EH (cell line): ENCODE measurements at regions not wholly inside any gene's neighbourhood (a gene's known extent, or its start where the extent isn't known, plus 50 kb on each side); places are given as distances from the start of the nearest gene placed in this dataset.
A peak's percentile ranks its signal among the peaks of the same experiment; 100 is the strongest.
"Not testable (repeated sequence)": the region's sequence is repeated elsewhere in the genome, so short reads cannot be mapped to it uniquely, and the experiment has no call there.

Experiments used
- DNase-seq: peaks from one replicate; pipeline ENCODE4 v3.0.0-alpha.2; 2015; ENCODE audit warnings: low read depth

- DNase-seq: no peak
Measured at GRCh38 chr14:106058342-106058741, 532.0 kb downstream of the TMEM121 start.

DNA sequence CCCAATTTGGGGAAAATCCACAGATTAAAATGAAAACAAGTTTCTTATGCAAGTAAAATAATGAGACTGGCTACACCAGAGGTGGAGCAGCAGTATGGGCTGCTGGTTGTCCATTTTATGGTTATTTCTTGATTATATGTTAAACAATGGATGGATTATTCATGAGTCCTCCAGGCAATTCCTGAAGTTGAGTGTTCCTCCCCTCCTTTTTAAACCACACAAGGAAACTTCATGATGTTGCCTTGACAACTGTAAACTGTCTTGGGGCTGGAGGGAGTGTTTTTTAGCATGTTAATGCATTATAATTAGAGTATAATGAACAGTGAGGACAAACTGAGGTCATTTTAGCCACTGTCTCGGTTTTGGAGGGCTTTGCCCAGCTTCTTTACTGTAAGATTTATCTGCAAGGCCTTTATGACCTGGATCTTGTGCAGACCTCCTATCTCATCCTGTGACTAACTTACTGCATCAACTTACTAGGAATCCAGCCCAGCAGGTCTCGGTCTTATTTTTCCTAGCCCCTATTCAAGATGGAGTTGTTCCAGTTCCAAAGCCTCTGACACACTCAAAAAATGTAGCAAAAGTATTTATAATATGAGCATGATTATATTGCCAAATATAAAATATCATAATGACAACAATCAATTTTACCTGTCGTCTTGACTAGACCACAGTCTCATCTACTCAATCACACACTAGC lies 534.0 kb downstream of the TMEM121 start:
- DNase-seq: no peak

DNA sequence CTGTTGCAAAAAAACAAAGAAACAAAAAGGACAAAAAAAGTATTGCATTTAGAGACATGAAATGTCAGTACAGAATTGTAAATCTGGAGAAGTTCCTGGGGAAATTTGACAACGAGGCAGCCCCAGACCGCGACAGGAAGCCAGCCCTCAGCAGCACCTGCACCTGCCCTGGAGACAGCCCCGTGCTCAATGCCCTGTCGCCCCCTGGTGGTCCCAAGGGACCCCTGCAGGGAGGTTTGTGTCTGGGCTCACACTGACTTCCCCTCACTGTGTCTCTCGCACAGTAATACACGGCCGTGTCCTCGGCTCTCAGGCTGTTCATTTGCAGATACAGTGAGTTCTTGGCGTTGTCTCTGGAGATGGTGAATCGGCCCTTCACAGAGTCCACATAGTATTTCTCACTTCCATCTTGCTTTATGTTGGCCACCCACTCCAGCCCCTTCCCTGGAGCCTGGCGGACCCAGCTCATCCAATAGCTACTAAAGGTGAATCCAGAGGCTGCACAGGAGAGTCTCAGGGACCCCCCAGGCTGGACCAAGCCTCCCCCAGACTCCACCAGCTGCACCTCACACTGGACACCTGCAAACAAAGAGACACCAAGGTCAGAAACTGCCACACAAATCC lies 535.6 kb downstream of the TMEM121 start:
- not testable (repeated sequence) for DNase-seq

DNA sequence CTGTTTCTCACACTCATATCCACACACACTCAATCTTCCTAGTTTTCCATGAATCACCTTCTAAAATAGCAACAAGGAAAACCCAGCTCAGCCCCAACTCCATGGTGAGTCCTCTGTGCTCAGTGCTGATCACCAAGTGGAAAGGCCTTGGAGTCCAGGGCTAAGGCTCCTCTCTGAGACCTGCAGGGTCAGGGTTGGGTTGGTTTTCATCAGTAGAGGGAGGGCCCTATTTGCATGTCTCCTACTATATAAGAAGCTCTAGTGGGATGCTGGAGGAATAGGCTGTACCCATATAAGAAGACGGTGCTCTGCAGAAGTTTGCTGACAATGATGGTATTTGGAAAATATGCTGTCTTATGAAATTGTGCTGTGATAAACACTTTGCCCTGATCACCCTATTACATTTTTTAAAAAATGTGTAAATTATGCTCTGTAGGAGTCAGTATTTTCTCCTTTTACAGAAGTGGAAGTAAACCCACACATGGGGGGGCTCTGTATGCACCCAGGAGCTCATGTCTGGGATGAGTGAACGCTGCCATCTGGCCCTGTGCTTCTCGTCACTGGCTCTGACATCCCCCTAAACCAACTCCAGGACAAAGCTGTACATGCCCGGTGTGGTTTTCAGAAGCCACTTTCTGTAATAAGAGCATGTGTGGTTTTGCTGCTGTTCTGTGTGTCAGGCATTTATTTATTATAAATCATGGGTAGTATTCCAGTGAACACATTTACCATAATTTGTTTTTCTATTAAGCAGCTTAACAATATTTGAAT lies 536.3 kb downstream of the TMEM121 start:
- no peak for DNase-seq

GRCh38 chr14:106067935-106068334 lies 541.6 kb downstream of the TMEM121 start:
- no peak for DNase-seq

DNA sequence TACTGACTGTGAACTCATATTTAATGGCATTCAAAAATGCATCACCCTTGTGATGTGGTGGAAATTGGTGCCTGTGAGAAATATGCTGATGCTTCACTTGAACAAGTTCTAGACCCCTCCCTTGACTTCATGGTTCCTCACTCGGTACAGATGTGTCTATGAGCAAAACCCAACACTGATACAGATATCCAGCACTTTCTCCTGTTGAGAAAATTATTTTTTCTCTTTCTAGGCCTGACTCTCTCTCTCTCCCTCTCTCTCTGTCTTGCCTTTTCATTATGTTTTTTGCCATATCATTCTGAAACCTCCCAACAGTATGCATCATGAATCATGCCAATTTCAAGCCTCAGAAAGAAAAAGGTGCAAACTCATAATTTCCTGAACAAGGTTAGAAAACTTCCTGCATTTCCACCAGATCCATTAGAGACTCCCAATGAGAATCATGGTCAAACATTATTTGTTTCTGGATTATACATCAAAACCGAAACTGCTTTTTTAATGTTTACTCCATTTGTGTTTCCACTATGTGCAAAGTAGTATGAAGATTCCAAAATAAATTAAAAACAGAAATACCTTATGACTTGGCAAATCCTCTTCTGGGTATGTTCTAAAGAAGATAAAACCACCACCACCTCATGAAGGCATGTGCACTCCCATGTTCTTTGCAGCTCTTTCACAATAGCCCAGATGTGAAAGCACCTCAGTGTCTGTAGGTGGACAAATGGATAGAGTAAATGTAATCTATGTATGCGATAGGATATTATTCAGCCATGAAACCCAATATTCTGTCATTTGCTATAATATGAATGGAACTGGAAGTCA lies 543.6 kb downstream of the TMEM121 start:
- DNase-seq: no peak

- no peak for DNase-seq
Measured at GRCh38 chr14:106080922-106081321, 554.5 kb downstream of the TMEM121 start.

DNA sequence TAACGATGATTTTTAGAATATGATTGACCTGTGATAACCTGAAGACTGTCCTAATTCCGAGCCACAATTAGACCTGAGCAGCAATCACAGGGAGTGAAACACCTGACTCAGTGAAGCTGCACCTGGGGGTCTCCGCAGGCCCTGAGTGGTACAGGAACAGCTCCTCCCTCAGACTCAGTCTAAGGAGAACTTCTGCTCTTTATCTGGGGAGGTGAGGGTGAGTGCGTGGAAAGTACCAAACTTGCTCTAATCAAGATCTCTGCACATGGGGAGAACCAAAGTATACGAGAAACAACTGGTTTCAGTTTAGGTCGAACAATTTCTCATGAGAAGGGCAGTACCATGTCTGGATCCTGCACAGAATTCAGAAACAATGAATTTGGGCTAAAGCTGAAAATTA lies 555.3 kb downstream of the TMEM121 start:
- not testable (repeated sequence) for DNase-seq

GRCh38 chr14:106083082-106083481 lies 556.7 kb downstream of the TMEM121 start:
- no peak for DNase-seq

DNA sequence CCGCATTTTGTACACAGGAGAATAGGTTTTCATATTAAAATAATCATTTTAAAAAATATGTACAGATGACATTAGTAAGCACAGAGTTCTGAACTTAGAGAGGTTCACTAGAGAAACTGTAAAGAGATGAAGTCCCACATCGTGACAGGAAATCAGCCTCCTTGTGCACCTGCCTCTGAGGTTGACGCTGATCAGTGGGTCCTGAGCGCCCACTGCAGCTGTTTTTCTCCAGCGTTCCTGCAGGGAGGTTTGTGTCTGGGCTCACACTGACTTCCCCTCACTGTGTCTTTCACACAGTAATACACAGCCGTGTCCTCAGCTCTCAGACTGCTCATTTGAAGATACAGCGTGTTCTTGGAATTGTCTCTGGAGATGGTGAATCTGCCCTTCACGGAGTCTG lies 561.5 kb downstream of the TMEM121 start:
- DNase-seq: no peak

DNA sequence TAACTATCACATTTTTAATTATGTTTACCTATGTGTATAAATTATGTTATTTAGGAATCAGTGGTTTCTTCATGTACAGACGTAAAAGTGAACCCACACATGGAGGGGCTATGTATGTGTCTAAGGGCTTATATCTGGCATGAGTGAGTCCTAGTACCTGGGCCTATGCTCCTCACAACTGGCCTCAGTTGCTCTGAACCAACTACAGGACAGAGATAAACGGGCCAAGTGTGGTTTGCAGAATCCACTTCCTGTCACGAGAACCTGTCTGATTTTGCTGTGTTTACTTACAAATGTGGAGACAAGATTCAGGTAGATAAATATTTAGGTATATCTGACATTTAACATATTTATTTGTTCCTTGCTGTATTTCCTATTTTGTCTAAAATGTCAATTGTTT lies 562.5 kb downstream of the TMEM121 start:
- DNase-seq: not testable (repeated sequence)

GRCh38 chr14:106094654-106095189 lies 568.3 kb downstream of the TMEM121 start:
- peak; percentile 1 for DNase-seq

- no peak for DNase-seq
Measured at GRCh38 chr14:106107703-106108102, 581.3 kb downstream of the TMEM121 start.

GRCh38 chr14:106109337-106109736 lies 583.0 kb downstream of the TMEM121 start:
- DNase-seq: no peak

- DNase-seq: no peak
Measured at GRCh38 chr14:106115401-106115800, 589.0 kb downstream of the TMEM121 start.

DNA sequence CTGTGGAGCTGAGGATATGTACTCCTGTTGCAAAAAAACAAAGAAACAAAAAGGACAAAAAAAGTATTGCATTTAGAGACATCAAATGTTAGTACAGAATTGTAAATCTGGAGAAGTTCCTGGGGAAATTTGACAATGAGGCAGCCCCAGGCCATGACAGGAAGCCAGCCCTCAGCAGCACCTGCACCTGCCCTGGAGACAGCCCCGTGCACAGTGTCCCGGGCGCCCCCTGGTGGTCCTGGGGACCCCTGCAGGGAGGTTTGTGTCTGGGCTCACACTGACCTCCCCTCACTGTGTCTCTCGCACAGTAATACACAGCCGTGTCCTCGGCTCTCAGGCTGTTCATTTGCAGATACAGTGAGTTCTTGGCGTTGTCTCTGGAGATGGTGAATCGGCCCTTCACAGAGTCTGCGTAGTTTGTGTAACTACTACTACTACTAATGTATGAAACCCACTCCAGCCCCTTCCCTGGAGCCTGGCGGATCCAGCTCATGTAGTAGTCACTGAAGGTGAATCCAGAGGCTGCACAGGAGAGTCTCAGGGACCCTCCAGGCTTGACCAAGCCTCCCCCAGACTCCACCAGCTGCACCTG lies 590.1 kb downstream of the TMEM121 start:
- DNase-seq: not testable (repeated sequence)

- DNase-seq: no peak
Measured at GRCh38 chr14:106120101-106120500, 593.7 kb downstream of the TMEM121 start.

GRCh38 chr14:106129274-106129673 lies 602.9 kb downstream of the TMEM121 start:
- DNase-seq: no peak

DNA sequence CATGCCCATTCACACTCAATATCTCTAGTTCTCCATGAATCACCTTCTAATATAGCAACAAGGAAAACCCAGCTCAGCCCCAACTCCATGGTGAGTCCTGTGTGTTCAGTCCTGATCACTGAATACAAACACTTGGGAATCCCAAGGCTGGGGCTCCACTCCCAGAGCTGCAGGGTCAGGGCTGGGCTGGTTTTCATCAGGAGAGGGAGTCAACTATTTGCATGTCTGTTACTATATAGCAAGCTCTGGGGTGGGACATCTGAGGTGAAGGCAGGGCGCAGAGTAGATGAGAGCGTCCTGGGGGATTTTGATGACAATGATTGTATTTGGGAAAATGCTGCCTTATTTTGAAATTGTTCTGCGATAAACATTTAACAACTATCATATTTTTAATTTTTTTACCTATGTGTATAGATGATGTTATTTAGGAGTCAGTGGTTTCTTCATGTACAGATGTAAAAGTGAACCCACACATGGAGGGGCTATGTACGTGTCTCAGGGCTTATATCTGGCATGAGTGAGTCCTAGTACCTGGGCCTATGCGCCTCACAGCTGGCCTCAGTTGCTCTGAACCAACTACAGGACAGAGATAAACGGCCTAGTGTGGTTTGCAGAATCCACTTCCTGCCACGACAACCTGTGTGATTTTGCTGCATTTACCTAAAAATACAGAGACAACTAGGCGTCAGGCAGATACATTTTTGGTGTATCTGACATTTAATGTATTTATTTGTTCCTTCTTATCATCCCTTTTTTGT lies 603.7 kb downstream of the TMEM121 start:
- not testable (repeated sequence) for DNase-seq

DNA sequence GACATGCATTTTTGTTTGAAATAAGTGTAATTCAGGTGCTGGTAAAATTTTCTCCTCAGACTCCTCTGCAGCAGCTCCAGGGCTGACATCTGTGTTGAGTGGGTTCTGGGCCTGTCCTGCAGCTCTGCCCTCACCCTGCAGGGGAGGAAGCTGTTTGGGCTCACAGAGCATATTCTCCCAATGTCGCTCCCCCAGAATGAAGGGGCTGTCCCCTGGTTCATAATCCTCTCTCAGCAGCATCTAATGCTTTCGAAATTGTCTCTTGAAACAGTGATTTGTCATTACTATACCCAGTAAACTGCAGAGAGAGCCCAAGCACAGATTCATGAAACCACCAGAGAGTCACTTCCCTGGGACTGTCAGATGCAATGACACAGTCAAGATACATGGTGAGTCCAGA lies 606.7 kb downstream of the TMEM121 start:
- DNase-seq: not testable (repeated sequence)

- no peak for DNase-seq
Measured at GRCh38 chr14:106134886-106135285, 608.5 kb downstream of the TMEM121 start.
